ENCODE measurements at regions not wholly inside any gene's neighbourhood (a gene's known extent, or its start where the extent isn't known, plus 50 kb on each side); places are given as distances from the start of the nearest gene placed in this dataset.

DNA sequence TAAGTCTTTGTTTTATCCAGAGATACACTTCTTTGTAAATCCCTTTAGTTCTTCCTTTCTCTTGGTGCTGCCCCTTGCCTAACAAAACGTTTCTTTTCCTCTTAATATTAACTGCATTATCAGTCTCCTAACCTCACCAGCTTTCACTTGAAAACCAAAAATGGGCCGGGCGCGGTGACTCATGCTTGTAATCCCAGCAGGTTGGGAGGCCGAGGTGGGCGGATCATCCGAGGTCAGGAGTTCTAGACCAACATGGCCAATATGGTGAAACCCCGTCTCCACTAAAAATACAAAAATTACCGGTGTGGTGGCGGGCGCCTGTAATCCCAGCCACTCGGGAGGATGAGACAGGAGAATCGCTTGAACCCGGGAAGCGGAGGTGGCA is 329.8 kb upstream of the MIR17HG start:
- no peaks in the 10 kb centered on the region for H3K9me3 ChIP-seq
- no peak for ATAC-seq
- no peak overlapping the region for H3K4me3 ChIP-seq
- intact Hi-C loops (cut with DNase I, micrococcal nuclease) = no loop called here
- no peaks in the 10 kb centered on the region for H3K36me3 ChIP-seq (ENCODE audit: low read depth)
- no peaks in the 10 kb centered on the region for H3K4me1 ChIP-seq (ENCODE audit: low read depth)
- no peak for DNase-seq
- TF ChIP-seq CTCF (IDR thresholded peaks at IDR 0.05) = no peak

GRCh38 chr13:91020461-91021034 is 326.9 kb upstream of the MIR17HG start:
- ATAC-seq (no peak), DNase-seq (no peak)
- Histone ChIP-seq H3K36me3 (ENCODE audit: low read depth) (no peaks in the 10 kb centered on the region), H3K4me3 (no peak overlapping the region), H3K9me3 (no peaks in the 10 kb centered on the region), H3K4me1 (ENCODE audit: low read depth) (no peaks in the 10 kb centered on the region)
- no peak for TF ChIP-seq CTCF (IDR thresholded peaks at IDR 0.05)
- intact Hi-C loops (cut with DNase I, micrococcal nuclease) = no loop called here

DNA sequence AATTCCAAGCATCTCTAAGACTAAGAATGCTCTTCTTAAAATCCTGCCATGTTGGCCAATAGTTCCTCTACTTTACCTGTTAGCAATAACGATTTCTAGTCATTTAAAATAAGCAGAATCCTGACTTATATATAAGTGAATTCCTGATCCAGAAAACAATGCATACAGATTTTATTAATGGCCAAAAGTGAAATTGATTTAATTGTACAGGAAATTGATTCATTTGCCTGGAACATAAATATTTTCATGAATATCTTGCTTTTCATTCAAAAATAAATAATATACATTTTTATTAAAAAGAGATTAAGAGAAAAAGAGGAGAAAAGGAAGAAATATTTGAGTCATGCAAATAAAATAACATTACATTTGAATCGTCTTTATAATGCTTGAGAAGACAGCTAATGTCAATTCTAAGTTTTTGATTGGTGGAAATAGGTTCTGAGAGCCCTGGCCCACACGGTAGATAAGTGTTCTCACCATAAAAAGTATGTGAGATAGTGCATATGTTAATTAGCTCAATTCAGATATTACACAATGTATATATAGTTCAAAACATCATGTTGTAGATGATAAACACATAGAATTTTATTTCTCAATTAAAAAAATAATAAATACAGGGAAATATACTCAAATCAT is 323.2 kb upstream of the MIR17HG start:
- no peak for DNase-seq
- intact Hi-C loops (cut with DNase I, micrococcal nuclease) = no loop called here
- no peaks in the 10 kb centered on the region for H3K4me1 ChIP-seq (ENCODE audit: low read depth)
- no peak overlapping the region for H3K4me3 ChIP-seq
- no peaks in the 10 kb centered on the region for H3K9me3 ChIP-seq
- no peaks in the 10 kb centered on the region for H3K36me3 ChIP-seq (ENCODE audit: low read depth)
- TF ChIP-seq CTCF (IDR thresholded peaks at IDR 0.05) = no peak
- ATAC-seq = no peak

DNA sequence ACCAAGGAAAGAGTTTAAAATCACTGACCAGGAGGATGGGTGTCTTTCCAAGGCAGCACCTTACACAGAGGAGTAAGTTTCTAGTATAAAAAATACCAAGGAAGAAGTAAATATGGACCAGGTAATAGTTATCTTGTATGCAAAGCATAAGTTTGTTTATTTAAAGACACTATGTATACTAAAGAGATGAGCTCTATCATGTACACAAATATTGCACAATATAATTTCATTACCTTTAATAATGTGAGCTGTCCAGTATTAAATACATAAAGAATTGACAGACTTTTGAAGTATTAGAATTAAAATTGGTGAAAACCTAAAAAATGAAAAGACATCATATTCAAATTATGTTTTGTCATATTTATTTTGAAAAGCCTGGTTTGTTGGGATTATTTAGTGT is 322.0 kb upstream of the MIR17HG start:
- intact Hi-C loops (cut with DNase I, micrococcal nuclease) = no loop called here
- H3K4me1 ChIP-seq (ENCODE audit: low read depth) = no peaks in the 10 kb centered on the region
- no peak for DNase-seq
- no peak overlapping the region for H3K4me3 ChIP-seq
- no peaks in the 10 kb centered on the region for H3K9me3 ChIP-seq
- no peak for TF ChIP-seq CTCF (IDR thresholded peaks at IDR 0.05)
- H3K36me3 ChIP-seq (ENCODE audit: low read depth) = no peaks in the 10 kb centered on the region
- ATAC-seq = no peak

DNA sequence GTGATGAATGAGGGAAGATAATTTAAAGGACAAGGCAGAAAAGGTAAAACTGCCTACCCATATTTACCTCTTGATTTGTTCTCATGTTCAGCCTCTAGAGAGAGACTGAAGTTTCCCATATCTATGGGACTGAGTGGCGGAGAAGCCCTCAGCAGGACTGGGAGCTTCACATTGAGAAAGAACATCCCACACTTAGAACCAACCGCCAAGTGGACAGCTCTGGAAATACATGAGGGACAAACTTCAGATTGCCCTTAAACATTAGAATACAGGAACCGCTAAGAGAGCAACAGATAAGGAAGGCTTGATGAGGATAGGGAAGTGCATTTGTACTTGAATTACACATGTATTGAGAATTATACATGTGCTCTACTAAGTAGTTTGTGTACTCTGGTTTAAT is 316.0 kb upstream of the MIR17HG start:
- ATAC-seq (no peak), DNase-seq (no peak)
- Histone ChIP-seq H3K4me1 (ENCODE audit: low read depth) (no peaks in the 10 kb centered on the region), H3K4me3 (no peak overlapping the region), H3K36me3 (ENCODE audit: low read depth) (no peaks in the 10 kb centered on the region), H3K9me3 (no peaks in the 10 kb centered on the region)
- intact Hi-C loops (cut with DNase I, micrococcal nuclease) = no loop called here
- no peak for TF ChIP-seq CTCF (IDR thresholded peaks at IDR 0.05)

- DNase-seq (no peak), ATAC-seq (no peak)
- Histone ChIP-seq H3K9me3 (no peaks in the 10 kb centered on the region), H3K4me1 (ENCODE audit: low read depth) (no peaks in the 10 kb centered on the region), H3K36me3 (ENCODE audit: low read depth) (no peaks in the 10 kb centered on the region), H3K4me3 (no peak overlapping the region)
- intact Hi-C loops (cut with DNase I, micrococcal nuclease) = no loop called here
- TF ChIP-seq CTCF (IDR thresholded peaks at IDR 0.05) = no peak
Measured at GRCh38 chr13:91032104-91032503, 315.4 kb upstream of the MIR17HG start.
